Mucosa of rectum (tissue), 2 donors: ENCODE measurements at regions not wholly inside any gene's neighbourhood (a gene's known extent, or its start where the extent isn't known, plus 50 kb on each side); places are given as distances from the start of the nearest gene placed in this dataset.

Experiments
- H3K27ac ChIP-seq, 2 donors: one replicate each; pipeline ENCODE4 v1.7.0; 2013; ENCODE audit warnings: inconsistent platforms in 2 of 2, low read depth in 2 of 2, low read length in 2 of 2
- H3K27me3 ChIP-seq, 2 donors: one replicate each; pipeline ENCODE4 v1.7.0; 2013; ENCODE audit warnings: low read length in 2 of 2; ENCODE audit not compliant: control insufficient read depth in 2 of 2, insufficient read depth in 2 of 2
- H3K36me3 ChIP-seq, 2 donors: one replicate each; pipeline ENCODE4 v1.7.0; 2013; ENCODE audit warnings: low read length in 2 of 2; ENCODE audit not compliant: control insufficient read depth in 2 of 2, insufficient read depth in 2 of 2
- H3K4me1 ChIP-seq, 2 donors: one replicate each; pipeline ENCODE4 v1.7.0; 2013; ENCODE audit warnings: low read length in 2 of 2, mild to moderate bottlenecking in 1 of 2; ENCODE audit not compliant: control insufficient read depth in 2 of 2, insufficient read depth in 2 of 2
- H3K4me3 ChIP-seq, 2 donors: one replicate each; pipeline ENCODE4 v1.7.0; 2013; ENCODE audit warnings: low read length in 2 of 2
- H3K9ac ChIP-seq, 2 donors: one replicate each; pipeline ENCODE4 v1.7.0; 2013; ENCODE audit warnings: low read length in 2 of 2, low read depth in 1 of 2, mild to moderate bottlenecking in 1 of 2
- H3K9me3 ChIP-seq, 2 donors: one replicate each; pipeline ENCODE4 v1.7.0; 2013; ENCODE audit warnings: low read length in 2 of 2; ENCODE audit not compliant: control insufficient read depth in 2 of 2
- donor health status: healthy.
- donor health status: Normal muscosa, but diverticular disease.

GRCh38 chr7:152905949-152906348 lies 146.4 kb downstream of the ACTR3B start:
- Histone ChIP-seq H3K36me3 (no peaks in the 10 kb centered on the region), H3K27me3 (no peaks in the 10 kb centered on the region), H3K4me1 (no peaks in the 10 kb centered on the region), H3K4me3 (no peak overlapping the region), H3K9ac (no peak overlapping the region), H3K9me3 (no peaks in the 10 kb centered on the region), H3K27ac (no peak overlapping the region)

DNA sequence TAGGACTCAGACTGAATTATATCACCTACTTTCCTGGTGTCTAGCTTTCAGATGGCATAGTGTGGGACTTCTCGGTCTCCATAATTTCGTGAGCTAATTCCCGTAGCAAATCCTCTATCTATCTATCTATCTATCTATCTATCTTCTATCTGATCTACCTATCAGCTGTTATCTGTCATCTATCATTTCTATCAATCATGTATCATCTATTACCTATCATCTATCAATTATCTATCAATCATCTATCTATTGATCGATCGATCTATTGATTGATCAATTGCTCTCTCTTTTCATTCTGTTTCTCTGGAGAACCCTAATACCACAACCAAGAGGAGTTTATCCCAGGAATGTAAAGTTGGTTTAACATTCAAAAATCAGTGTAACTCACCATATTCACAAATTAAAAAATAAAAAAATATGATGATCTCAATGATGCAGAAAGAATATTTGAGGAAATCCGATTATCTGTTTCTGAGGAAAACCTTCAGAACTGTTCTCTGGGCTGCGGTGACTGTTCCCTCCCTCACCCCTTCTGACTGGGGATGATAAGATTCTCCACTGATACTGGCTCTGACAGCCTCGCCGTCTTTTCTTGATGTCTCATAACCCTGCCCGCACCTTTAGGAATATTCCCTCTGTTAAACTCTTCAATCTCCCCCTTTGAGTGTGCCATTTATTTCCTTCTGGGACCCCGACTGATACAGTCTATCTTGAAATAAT lies 147.7 kb downstream of the ACTR3B start:
- H3K27me3 ChIP-seq: no peaks in the 10 kb centered on the region
- no peaks in the 10 kb centered on the region for H3K36me3 ChIP-seq
- H3K4me1 ChIP-seq: no peaks in the 10 kb centered on the region
- H3K9me3 ChIP-seq: no peaks in the 10 kb centered on the region
- H3K4me3 ChIP-seq: no peak overlapping the region
- H3K9ac ChIP-seq: no peak overlapping the region
- no peak overlapping the region for H3K27ac ChIP-seq

- peaks cover 0 to 3% of the 10 kb centered on the region in 2 donors for H3K9me3 ChIP-seq
- no peaks in the 10 kb centered on the region for H3K4me1 ChIP-seq
- H3K27me3 ChIP-seq: no peaks in the 10 kb centered on the region
- H3K36me3 ChIP-seq: no peaks in the 10 kb centered on the region
- H3K4me3 ChIP-seq: no peak overlapping the region
- H3K27ac ChIP-seq: no peak overlapping the region
- H3K9ac ChIP-seq: no peak overlapping the region
These were observed 149.7 kb downstream of the ACTR3B start for GRCh38 chr7:152909280-152909679.

- H3K27me3 ChIP-seq: no peaks in the 10 kb centered on the region
- no peak overlapping the region for H3K4me3 ChIP-seq
- no peaks in the 10 kb centered on the region for H3K36me3 ChIP-seq
- no peaks in the 10 kb centered on the region for H3K4me1 ChIP-seq
- H3K27ac ChIP-seq: no peak overlapping the region
- H3K9me3 ChIP-seq: peaks cover 0 to 5% of the 10 kb centered on the region in 2 donors
- no peak overlapping the region for H3K9ac ChIP-seq
These were observed 150.4 kb downstream of the ACTR3B start for GRCh38 chr7:152909683-152910544.

DNA sequence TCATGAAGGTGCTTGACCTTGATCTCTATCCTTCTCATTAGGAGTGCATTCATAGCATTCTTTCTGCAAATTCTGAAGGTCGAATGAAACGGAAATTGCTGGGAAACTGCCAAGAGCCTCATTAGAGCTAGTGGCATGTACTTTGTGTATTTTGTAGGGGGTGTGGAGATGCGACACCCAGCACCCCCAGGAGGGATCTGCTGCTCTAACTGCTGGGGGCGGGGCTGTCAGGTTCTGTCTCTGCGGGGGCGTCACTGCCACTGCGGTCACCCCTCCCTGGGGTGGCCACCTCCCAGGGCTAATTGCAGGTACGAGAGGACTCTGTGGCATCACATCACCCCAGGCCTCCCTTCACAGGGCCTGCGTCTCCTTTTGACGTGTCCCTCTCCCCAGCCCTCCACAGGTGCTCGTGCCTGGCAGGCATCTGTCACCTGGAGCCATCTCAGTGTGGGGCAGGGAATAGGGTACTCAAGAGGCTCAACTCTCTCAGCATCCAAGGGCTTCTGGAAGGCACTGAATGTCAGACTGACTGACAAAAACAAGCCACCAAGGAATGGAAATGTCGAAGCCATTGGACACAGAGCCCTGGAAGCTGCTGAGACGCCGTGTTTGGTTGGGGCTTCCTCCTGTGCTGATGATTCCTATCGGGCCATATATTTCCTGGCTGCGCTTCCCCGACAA lies 151.1 kb downstream of the ACTR3B start:
- no peak overlapping the region for H3K9ac ChIP-seq
- H3K27me3 ChIP-seq: no peaks in the 10 kb centered on the region
- no peak overlapping the region for H3K4me3 ChIP-seq
- no peaks in the 10 kb centered on the region for H3K36me3 ChIP-seq
- H3K27ac ChIP-seq: no peak overlapping the region
- H3K4me1 ChIP-seq: no peaks in the 10 kb centered on the region
- peaks cover 0 to 5% of the 10 kb centered on the region in 2 donors for H3K9me3 ChIP-seq

DNA sequence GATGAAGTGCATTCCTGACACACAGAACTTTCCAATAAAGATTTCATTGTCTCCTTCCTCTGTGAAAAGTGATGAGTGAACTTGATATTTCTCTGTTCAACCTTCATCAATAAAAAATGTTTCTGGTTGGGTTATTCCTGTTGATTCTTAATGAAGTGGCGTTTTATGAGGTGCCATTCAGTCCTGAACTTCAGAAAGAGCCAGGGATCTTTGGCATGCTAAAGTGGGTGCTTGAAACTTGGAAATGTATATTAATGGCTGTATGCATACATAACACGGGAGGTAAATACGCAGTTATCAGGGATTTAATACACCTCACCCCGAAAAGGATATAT lies 151.6 kb downstream of the ACTR3B start:
- no peak overlapping the region for H3K4me3 ChIP-seq
- H3K4me1 ChIP-seq: no peaks in the 10 kb centered on the region
- H3K9ac ChIP-seq: no peak overlapping the region
- H3K9me3 ChIP-seq: peaks cover 0 to 5% of the 10 kb centered on the region in 2 donors
- no peaks in the 10 kb centered on the region for H3K27me3 ChIP-seq
- no peaks in the 10 kb centered on the region for H3K36me3 ChIP-seq
- no peak overlapping the region for H3K27ac ChIP-seq

- no peak overlapping the region for H3K27ac ChIP-seq
These were observed 152.4 kb downstream of the ACTR3B start for GRCh38 chr7:152911922-152912321.

GRCh38 chr7:152912511-152912910 lies 153.0 kb downstream of the ACTR3B start:
- no peaks in the 10 kb centered on the region for H3K36me3 ChIP-seq
- no peak overlapping the region for H3K27ac ChIP-seq
- no peak overlapping the region for H3K9ac ChIP-seq
- H3K9me3 ChIP-seq: peaks cover 0 to 5% of the 10 kb centered on the region in 2 donors
- no peaks in the 10 kb centered on the region for H3K4me1 ChIP-seq
- no peaks in the 10 kb centered on the region for H3K27me3 ChIP-seq
- no peak overlapping the region for H3K4me3 ChIP-seq

More at GRCh38 chr7:152911922-152912321, 152.4 kb downstream of the ACTR3B start:
- no peaks in the 10 kb centered on the region for H3K27me3 ChIP-seq
- H3K9ac ChIP-seq: no peak overlapping the region
- H3K36me3 ChIP-seq: no peaks in the 10 kb centered on the region
- H3K4me3 ChIP-seq: no peak overlapping the region
- peaks cover 0 to 5% of the 10 kb centered on the region in 2 donors for H3K9me3 ChIP-seq
- no peaks in the 10 kb centered on the region for H3K4me1 ChIP-seq

DNA sequence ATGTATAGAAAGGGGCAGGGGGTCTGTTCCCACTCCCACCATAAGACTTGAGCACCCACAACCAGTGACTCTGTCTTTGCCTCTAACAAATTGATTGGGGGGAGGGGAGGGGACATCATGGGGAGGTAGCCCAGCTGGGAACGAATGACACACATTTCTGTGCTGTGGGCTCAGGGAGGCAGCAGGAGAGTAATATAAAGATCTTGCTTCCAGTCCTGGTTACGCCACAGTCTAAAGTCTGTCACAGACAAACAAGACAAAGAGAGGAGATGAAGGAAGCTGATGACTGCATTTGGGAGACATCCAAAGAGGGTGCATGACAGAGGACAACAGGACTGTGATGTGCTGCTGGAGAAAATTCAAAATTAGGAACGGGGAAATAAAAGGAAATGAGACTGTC lies 153.9 kb downstream of the ACTR3B start:
- no peaks in the 10 kb centered on the region for H3K27me3 ChIP-seq

More for the DNA sequence above, 153.9 kb downstream of the ACTR3B start:
- H3K4me3 ChIP-seq: no peak overlapping the region
- no peak overlapping the region for H3K27ac ChIP-seq
- H3K9ac ChIP-seq: no peak overlapping the region
- peaks cover 0 to 5% of the 10 kb centered on the region in 2 donors for H3K9me3 ChIP-seq
- no peaks in the 10 kb centered on the region for H3K4me1 ChIP-seq
- no peaks in the 10 kb centered on the region for H3K36me3 ChIP-seq
